ENCODE measurements at regions not wholly inside any gene's neighbourhood (a gene's known extent, or its start where the extent isn't known, plus 50 kb on each side); places are given as distances from the start of the nearest gene placed in this dataset.

GRCh38 chr18:73653827-73654226 is 493.8 kb downstream of the FBXO15 start:
- TF ChIP-seq POLR2A (IDR thresholded peaks at IDR 0.05) (no peak), CTCF (IDR thresholded peaks at IDR 0.05) (no peak)
